Osteoblast (primary cell): ENCODE measurements at regions not wholly inside any gene's neighbourhood (a gene's known extent, or its start where the extent isn't known, plus 50 kb on each side); places are given as distances from the start of the nearest gene placed in this dataset.
"Not testable (repeated sequence)": the region's sequence is repeated elsewhere in the genome, so short reads cannot be mapped to it uniquely, and the experiment has no call there.

Source experiments
- DNase-seq: peaks from one replicate; pipeline ENCODE4 v3.0.0; 2011; ENCODE audit warnings: low spot score, mixed read lengths; ENCODE audit not compliant: insufficient read length; ENCODE audit errors: missing footprints
- H2AFZ ChIP-seq: 2 replicates; pipeline ENCODE4 v1.6.0; 2011; ENCODE audit warnings: mild to moderate bottlenecking, low read length
- H3K27ac ChIP-seq: 2 replicates; pipeline ENCODE4 v1.5.1; 2011; ENCODE audit warnings: mild to moderate bottlenecking, low read depth, low read length, moderate library complexity
- H3K27me3 ChIP-seq: 2 replicates; pipeline ENCODE4 v1.6.0; 2012; ENCODE audit warnings: mild to moderate bottlenecking, control low read depth, inconsistent platforms, low read length, moderate library complexity; ENCODE audit not compliant: insufficient read depth
- H3K36me3 ChIP-seq: 2 replicates; pipeline ENCODE4 v1.5.1; 2011; ENCODE audit warnings: mild to moderate bottlenecking, low read length, control low read depth, moderate library complexity; ENCODE audit not compliant: insufficient read depth
- H3K4me1 ChIP-seq: 2 replicates; pipeline ENCODE4 v1.5.1; 2011; ENCODE audit warnings: mild to moderate bottlenecking, low read length, control low read depth, moderate library complexity; ENCODE audit not compliant: insufficient read depth
- H3K4me2 ChIP-seq: 2 replicates; pipeline ENCODE4 v1.6.0; 2011; ENCODE audit warnings: mild to moderate bottlenecking, low read length; ENCODE audit not compliant: insufficient read depth
- H3K4me3 ChIP-seq: fragments of 200-600 bp; sonication (generic); 3 replicates; pipeline ENCODE4 v1.5.1; 2012; ENCODE audit warnings: mild to moderate bottlenecking, low read length, inconsistent platforms; ENCODE audit not compliant: insufficient read depth
- H3K79me2 ChIP-seq: 2 replicates; pipeline ENCODE4 v1.6.0; 2012; ENCODE audit warnings: mild to moderate bottlenecking, low read length, control low read depth, inconsistent platforms; ENCODE audit not compliant: insufficient read depth
- H3K9me3 ChIP-seq: 2 replicates; pipeline ENCODE4 v1.5.1; 2011; ENCODE audit warnings: low read depth, low read length, control low read depth
- H4K20me1 ChIP-seq: 2 replicates; pipeline ENCODE4 v1.6.0; 2012; ENCODE audit warnings: mild to moderate bottlenecking, low read length, control low read depth; ENCODE audit not compliant: insufficient read depth
- TF ChIP-seq, protein P1 (sequence below): IDR thresholded peaks from 2 replicates; pipeline ENCODE4 v1.5.1; 2011; ENCODE audit warnings: mild to moderate bottlenecking, low read depth, low read length, moderate library complexity; ENCODE audit errors: extremely low read depth

DNA sequence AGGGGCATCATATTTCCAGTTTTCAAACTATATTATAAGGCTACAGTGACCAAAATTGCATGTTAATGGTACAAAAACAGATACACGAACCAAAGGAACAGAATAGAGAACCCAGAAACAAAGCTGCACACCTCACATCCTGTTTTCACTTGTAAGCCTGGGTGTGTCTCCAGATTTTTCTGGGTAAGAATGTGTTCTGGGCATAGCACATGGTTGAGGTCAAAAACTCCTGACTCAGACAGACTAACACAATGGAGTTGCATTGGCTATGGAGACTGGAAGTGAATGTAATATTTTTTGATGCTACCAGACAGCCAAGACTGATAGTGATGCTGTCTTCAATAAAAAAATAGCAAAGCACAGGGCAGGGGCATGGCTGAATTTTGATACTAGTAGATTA is 1175.2 kb downstream of the NXPH1 start:
- H3K36me3 ChIP-seq: no peaks in the 10 kb centered on the region
- no peaks in the 10 kb centered on the region for H3K4me1 ChIP-seq
- TF ChIP-seq, protein P1, sequence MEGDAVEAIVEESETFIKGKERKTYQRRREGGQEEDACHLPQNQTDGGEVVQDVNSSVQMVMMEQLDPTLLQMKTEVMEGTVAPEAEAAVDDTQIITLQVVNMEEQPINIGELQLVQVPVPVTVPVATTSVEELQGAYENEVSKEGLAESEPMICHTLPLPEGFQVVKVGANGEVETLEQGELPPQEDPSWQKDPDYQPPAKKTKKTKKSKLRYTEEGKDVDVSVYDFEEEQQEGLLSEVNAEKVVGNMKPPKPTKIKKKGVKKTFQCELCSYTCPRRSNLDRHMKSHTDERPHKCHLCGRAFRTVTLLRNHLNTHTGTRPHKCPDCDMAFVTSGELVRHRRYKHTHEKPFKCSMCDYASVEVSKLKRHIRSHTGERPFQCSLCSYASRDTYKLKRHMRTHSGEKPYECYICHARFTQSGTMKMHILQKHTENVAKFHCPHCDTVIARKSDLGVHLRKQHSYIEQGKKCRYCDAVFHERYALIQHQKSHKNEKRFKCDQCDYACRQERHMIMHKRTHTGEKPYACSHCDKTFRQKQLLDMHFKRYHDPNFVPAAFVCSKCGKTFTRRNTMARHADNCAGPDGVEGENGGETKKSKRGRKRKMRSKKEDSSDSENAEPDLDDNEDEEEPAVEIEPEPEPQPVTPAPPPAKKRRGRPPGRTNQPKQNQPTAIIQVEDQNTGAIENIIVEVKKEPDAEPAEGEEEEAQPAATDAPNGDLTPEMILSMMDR: no peak
- H3K79me2 ChIP-seq: no peaks in the 10 kb centered on the region
- no peak overlapping the region for H3K27ac ChIP-seq
- no peaks in the 10 kb centered on the region for H4K20me1 ChIP-seq
- no peak overlapping the region for H2AFZ ChIP-seq
- H3K4me3 ChIP-seq: no peak overlapping the region
- H3K4me2 ChIP-seq: no peak overlapping the region
- H3K9me3 ChIP-seq: no peaks in the 10 kb centered on the region
- H3K27me3 ChIP-seq: no peaks in the 10 kb centered on the region
- no peak for DNase-seq

DNA sequence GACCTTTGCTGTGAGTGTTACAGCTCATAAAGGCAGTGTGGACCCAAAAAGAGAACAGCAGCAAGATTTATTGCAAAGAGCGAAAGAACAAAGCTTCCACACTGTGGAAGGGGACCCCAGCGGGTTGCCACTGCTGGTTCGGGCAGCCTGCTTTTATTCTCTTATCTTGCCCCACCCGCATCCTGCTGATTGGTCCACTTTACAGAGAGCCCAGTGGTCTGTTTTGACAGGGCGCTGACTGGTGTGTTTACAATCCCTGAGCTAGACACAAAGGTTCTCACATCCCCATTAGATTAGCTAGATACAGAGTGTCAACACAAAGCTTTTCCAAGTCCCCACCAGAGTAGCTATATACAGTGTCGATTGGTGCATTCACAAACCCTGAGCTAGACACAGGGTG is 1187.5 kb downstream of the NXPH1 start:
- not testable (repeated sequence) for H3K4me2 ChIP-seq, H3K27me3 ChIP-seq, H4K20me1 ChIP-seq, H2AFZ ChIP-seq, H3K4me1 ChIP-seq, H3K79me2 ChIP-seq, H3K36me3 ChIP-seq, DNase-seq, H3K27ac ChIP-seq, H3K9me3 ChIP-seq, H3K4me3 ChIP-seq

DNA sequence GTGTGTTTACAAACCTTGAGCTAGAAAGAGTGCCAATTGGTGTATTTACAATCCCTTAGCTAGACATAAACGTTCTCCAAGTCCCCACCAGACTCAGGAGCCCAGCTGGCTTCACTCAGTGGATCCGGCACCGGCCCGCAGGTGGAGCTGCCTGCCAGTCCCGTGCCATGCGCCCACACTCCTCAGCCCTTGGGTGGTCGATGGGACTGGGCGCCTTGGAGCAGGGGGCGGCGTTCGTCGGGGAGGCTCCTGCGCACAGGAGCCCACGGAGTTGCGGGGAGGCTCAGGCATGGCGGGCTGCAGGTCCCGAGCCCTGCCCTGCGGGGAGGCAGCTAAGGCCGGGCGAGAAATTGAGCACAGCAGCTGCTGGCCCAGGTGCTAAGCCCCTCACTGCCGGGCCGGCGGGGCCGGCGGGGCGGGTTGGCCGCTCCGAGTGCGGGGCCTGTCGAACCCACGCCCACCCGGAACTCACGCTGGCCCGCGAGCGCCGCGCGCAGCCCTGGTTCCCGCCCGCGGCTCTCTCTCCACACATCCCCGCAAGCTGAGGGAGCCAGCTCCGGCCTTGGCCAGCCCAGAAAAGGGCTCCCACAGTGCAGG is 1188.0 kb downstream of the NXPH1 start:
- DNase-seq, H3K4me1 ChIP-seq, H3K36me3 ChIP-seq, H3K4me3 ChIP-seq, H3K79me2 ChIP-seq, H3K4me2 ChIP-seq, H4K20me1 ChIP-seq, H3K27me3 ChIP-seq, H2AFZ ChIP-seq, H3K9me3 ChIP-seq, H3K27ac ChIP-seq: not testable (repeated sequence)

DNA sequence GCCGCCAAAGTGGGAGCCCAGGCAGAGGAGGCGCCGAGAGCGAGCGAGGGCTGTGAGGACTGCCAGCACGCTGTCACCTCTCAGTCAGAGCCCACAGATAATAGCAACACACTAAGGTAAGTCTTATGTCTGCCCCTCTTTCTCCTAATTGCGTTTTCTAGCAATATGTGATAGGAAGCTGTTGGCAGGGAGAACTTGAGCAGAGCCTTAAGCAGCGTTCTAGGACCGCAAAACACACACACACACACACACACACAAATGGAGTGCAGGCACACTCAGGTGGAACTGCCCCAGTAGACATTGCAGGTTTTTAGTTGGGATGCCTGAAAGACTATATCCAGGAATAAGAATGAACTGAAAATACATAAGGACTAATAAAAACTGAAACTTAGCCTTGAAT is 1188.5 kb downstream of the NXPH1 start:
- Histone ChIP-seq H3K27me3 (no peaks in the 10 kb centered on the region), H3K9me3 (no peaks in the 10 kb centered on the region), H3K4me3 (no peak overlapping the region), H3K4me1 (no peaks in the 10 kb centered on the region), H3K27ac (no peak overlapping the region), H3K36me3 (no peaks in the 10 kb centered on the region), H4K20me1 (no peaks in the 10 kb centered on the region), H3K4me2 (no peak overlapping the region), H2AFZ (no peak overlapping the region), H3K79me2 (no peaks in the 10 kb centered on the region)
- TF ChIP-seq, protein P1: no peak
- no peak for DNase-seq

DNA sequence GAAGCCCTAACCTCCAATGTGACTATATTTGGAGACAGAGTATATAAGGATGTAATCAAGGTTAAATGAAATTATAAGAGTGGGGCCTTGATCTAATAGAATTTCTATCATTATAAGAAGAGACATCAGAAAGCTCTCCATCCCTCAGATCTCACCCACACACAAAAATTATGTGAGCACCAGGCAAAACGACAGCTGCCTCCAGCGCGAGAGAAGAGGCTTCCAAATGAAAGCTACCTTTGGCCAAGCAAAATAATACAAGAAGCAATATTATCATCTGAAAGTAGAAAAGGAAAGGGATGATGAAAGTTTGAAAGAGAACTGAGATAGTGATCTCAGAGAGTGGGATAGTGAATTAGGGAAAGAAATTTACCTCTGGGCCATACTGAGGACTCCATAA is 1192.5 kb downstream of the NXPH1 start:
- H3K27me3 ChIP-seq: no peaks in the 10 kb centered on the region
- no peaks in the 10 kb centered on the region for H3K4me1 ChIP-seq

More for the DNA sequence above, 1192.5 kb downstream of the NXPH1 start:
- Histone ChIP-seq H3K9me3 (no peaks in the 10 kb centered on the region), H2AFZ (no peak overlapping the region), H3K36me3 (no peaks in the 10 kb centered on the region), H4K20me1 (no peaks in the 10 kb centered on the region), H3K79me2 (no peaks in the 10 kb centered on the region), H3K4me2 (no peak overlapping the region), H3K4me3 (no peak overlapping the region), H3K27ac (no peak overlapping the region)
- no peak for DNase-seq
- TF ChIP-seq, protein P1: no peak
